Mesenchymal stem cell (in vitro differentiated cells and primary cell): ENCODE measurements at regions not wholly inside any gene's neighbourhood (a gene's known extent, or its start where the extent isn't known, plus 50 kb on each side); places are given as distances from the start of the nearest gene placed in this dataset.

Experiments used
- DNase-seq: peaks from one replicate; pipeline ENCODE4 v3.0.0-alpha.2; 2013
- H2AFZ ChIP-seq: one replicate; pipeline ENCODE4 v1.6.1; 2013; ENCODE audit warnings: low read depth, mild to moderate bottlenecking, control low read depth, inconsistent platforms, low read length, moderate library complexity
- H2AK5ac ChIP-seq: 2 replicates; pipeline ENCODE4 v1.6.1; 2013; ENCODE audit warnings: low read length, moderate library complexity, mild to moderate bottlenecking, inconsistent platforms; ENCODE audit not compliant: severe bottlenecking
- H2BK120ac ChIP-seq: one replicate; pipeline ENCODE4 v1.6.1; 2013; ENCODE audit warnings: low read depth, mild to moderate bottlenecking, inconsistent platforms, low read length, moderate library complexity
- H2BK12ac ChIP-seq, 2 experiments: one replicate each; pipeline ENCODE4 v1.6.1; 2013; ENCODE audit warnings: inconsistent platforms in 2 of 2, low read length in 2 of 2, mild to moderate bottlenecking in 2 of 2, moderate library complexity in 2 of 2, control low read depth in 1 of 2
- H2BK15ac ChIP-seq: one replicate; pipeline ENCODE4 v1.6.1; 2013; ENCODE audit warnings: mild to moderate bottlenecking, low read depth, inconsistent platforms; ENCODE audit not compliant: poor library complexity, severe bottlenecking
- H2BK5ac ChIP-seq: 2 replicates; pipeline ENCODE4 v1.6.1; 2013; ENCODE audit warnings: low read depth, mild to moderate bottlenecking, low read length, control low read depth, inconsistent platforms; ENCODE audit not compliant: poor library complexity, severe bottlenecking
- H3K14ac ChIP-seq, 2 experiments: one replicate each; pipeline ENCODE4 v1.6.1; 2013; ENCODE audit warnings: inconsistent platforms in 2 of 2, low read length in 2 of 2, control low read depth in 1 of 2, mild to moderate bottlenecking in 1 of 2, moderate library complexity in 1 of 2
- H3K18ac ChIP-seq, 2 experiments: one replicate each; pipeline ENCODE4 v1.6.1; 2013; ENCODE audit warnings: inconsistent platforms in 2 of 2, low read length in 2 of 2, control low read depth in 1 of 2, low read depth in 1 of 2, mild to moderate bottlenecking in 1 of 2
- H3K23ac ChIP-seq, 2 experiments: one replicate each; pipeline ENCODE4 v1.6.1; 2013; ENCODE audit warnings: inconsistent platforms in 2 of 2, low read length in 2 of 2, mild to moderate bottlenecking in 2 of 2, moderate library complexity in 2 of 2, control low read depth in 1 of 2
- H3K27ac ChIP-seq: 2 replicates; pipeline ENCODE4 v1.5.1; 2013; ENCODE audit warnings: mild to moderate bottlenecking, moderate library complexity, low read length, control low read depth, inconsistent platforms; ENCODE audit not compliant: poor library complexity, severe bottlenecking
- H3K27me3 ChIP-seq, 2 experiments: 2 replicates each; pipeline versions ENCODE4 v1.6.1 to v1.7.0; 2013; ENCODE audit warnings: low read length in 2 of 2, mild to moderate bottlenecking in 2 of 2, moderate library complexity in 2 of 2, control low read depth in 1 of 2, inconsistent platforms in 1 of 2; ENCODE audit not compliant: control insufficient read depth in 1 of 2, insufficient read depth in 1 of 2
- H3K36me3 ChIP-seq, 2 experiments: 2 replicates each; pipeline versions ENCODE4 v1.6.1 to v1.7.0; 2013; ENCODE audit warnings: low read length in 2 of 2, control low read depth in 1 of 2, inconsistent platforms in 1 of 2, low read depth in 1 of 2, mild to moderate bottlenecking in 1 of 2; ENCODE audit not compliant: insufficient read depth in 2 of 2, control insufficient read depth in 1 of 2
- H3K4ac ChIP-seq, 2 experiments: one replicate each; pipeline ENCODE4 v1.6.1; 2013; ENCODE audit warnings: inconsistent platforms in 2 of 2, low read length in 2 of 2, mild to moderate bottlenecking in 2 of 2, moderate library complexity in 2 of 2, control low read depth in 1 of 2, low read depth in 1 of 2
- H3K4me1 ChIP-seq: 2 replicates; pipeline ENCODE4 v1.6.1; 2013; ENCODE audit warnings: low read depth, low read length, control low read depth; ENCODE audit not compliant: control insufficient read depth, insufficient read depth
- H3K4me2 ChIP-seq: 2 replicates; pipeline ENCODE4 v1.6.1; 2013; ENCODE audit warnings: low read length, mild to moderate bottlenecking, inconsistent platforms; ENCODE audit not compliant: poor library complexity, severe bottlenecking
- H3K4me3 ChIP-seq, 2 experiments: 2 replicates each; pipeline versions ENCODE4 v1.5.1 to v1.7.0; 2013; ENCODE audit warnings: low read length in 2 of 2, mild to moderate bottlenecking in 2 of 2, control low read depth in 1 of 2, low read depth in 1 of 2; ENCODE audit not compliant: insufficient read depth in 1 of 2
- H3K79me1 ChIP-seq: replicated peaks from 2 replicates; pipeline ENCODE4 v1.6.1; 2013; ENCODE audit warnings: mild to moderate bottlenecking, control low read depth, low read length, inconsistent platforms; ENCODE audit not compliant: poor library complexity, severe bottlenecking
- H3K9ac ChIP-seq: 2 replicates; pipeline ENCODE4 v1.7.0; 2013; ENCODE audit warnings: mild to moderate bottlenecking, low read length, moderate library complexity
- H3K9me3 ChIP-seq: 2 replicates; pipeline ENCODE4 v1.7.0; 2013; ENCODE audit warnings: mild to moderate bottlenecking, low read length; ENCODE audit not compliant: control insufficient read depth
- H4K8ac ChIP-seq: one replicate; pipeline ENCODE4 v1.6.1; 2013; ENCODE audit warnings: inconsistent platforms, mild to moderate bottlenecking, low read length, moderate library complexity
- H4K91ac ChIP-seq: one replicate; pipeline ENCODE4 v1.6.1; 2013; ENCODE audit warnings: mild to moderate bottlenecking, low read length, inconsistent platforms
- WGBS: methylation state at CpG from one replicate; pipeline ENCODE4 v1.1.7; 2013; ENCODE audit warnings: mixed read lengths; 5-methylcytosine and 5-hydroxymethylcytosine counted together

- Histone ChIP-seq H3K4me3 (no peak overlapping the region), H3K4me1 (no peaks in the 10 kb centered on the region), H2BK12ac (peak overlapping the region in 1 of 2 experiments; percentile 39), H3K4me2 (no peak overlapping the region), H3K4ac (no peak overlapping the region), H3K27ac (no peak overlapping the region), H4K8ac (no peak overlapping the region), H2BK15ac (no peak overlapping the region), H2BK120ac (no peak overlapping the region), H3K27me3 (peaks cover 7 to 18% of the 10 kb centered on the region in 2 experiments), H3K36me3 (no peaks in the 10 kb centered on the region), H4K91ac (no peak overlapping the region), H3K79me1 (no peaks in the 10 kb centered on the region), H3K14ac (no peak overlapping the region), H2BK5ac (no peak overlapping the region), H3K23ac (no peak overlapping the region), H3K18ac (peak overlapping the region in 1 of 2 experiments; percentile 21), H3K9me3 (no peaks in the 10 kb centered on the region), H2AK5ac (no peak overlapping the region), H3K9ac (no peak overlapping the region), H2AFZ (no peak overlapping the region)
- 72% methylated on average over 6 of the region's 8 CpGs for WGBS
- DNase-seq: peak; percentile 14
Measured at GRCh38 chr7:25456467-25457171, 228.3 kb upstream of the NPVF start.

GRCh38 chr7:25459057-25459456 is 230.8 kb upstream of the NPVF start:
- H4K91ac ChIP-seq: no peak overlapping the region

GRCh38 chr7:25460433-25460832 is 232.1 kb upstream of the NPVF start:
- Histone ChIP-seq H3K36me3 (no peaks in the 10 kb centered on the region), H2AK5ac (no peak overlapping the region), H3K4ac (no peak overlapping the region), H3K18ac (no peak overlapping the region), H3K9me3 (no peaks in the 10 kb centered on the region), H2BK15ac (no peak overlapping the region), H2BK5ac (no peak overlapping the region), H4K91ac (no peak overlapping the region), H3K9ac (no peak overlapping the region), H4K8ac (no peak overlapping the region), H3K4me3 (no peak overlapping the region), H3K79me1 (no peaks in the 10 kb centered on the region), H3K4me2 (no peak overlapping the region), H3K27me3 (peaks cover 3 to 9% of the 10 kb centered on the region in 2 experiments), H3K4me1 (no peaks in the 10 kb centered on the region), H2BK12ac (no peak overlapping the region), H3K27ac (no peak overlapping the region), H2AFZ (no peak overlapping the region), H3K14ac (no peak overlapping the region), H2BK120ac (no peak overlapping the region), H3K23ac (no peak overlapping the region)
- DNase-seq: no peak
- 65% methylated on average over 5 of the region's 5 CpGs for WGBS

More at GRCh38 chr7:25459057-25459456, 230.8 kb upstream of the NPVF start:
- Histone ChIP-seq H2AFZ (no peak overlapping the region), H3K36me3 (no peaks in the 10 kb centered on the region), H3K18ac (no peak overlapping the region), H4K8ac (no peak overlapping the region), H3K4me1 (no peaks in the 10 kb centered on the region), H3K9ac (no peak overlapping the region), H3K9me3 (no peaks in the 10 kb centered on the region), H3K27me3 (peaks cover 7 to 13% of the 10 kb centered on the region in 2 experiments), H2AK5ac (no peak overlapping the region), H3K4ac (no peak overlapping the region), H2BK5ac (no peak overlapping the region), H2BK12ac (no peak overlapping the region), H3K27ac (no peak overlapping the region), H3K4me2 (no peak overlapping the region), H3K14ac (no peak overlapping the region), H2BK15ac (no peak overlapping the region), H3K4me3 (no peak overlapping the region), H3K79me1 (no peaks in the 10 kb centered on the region), H3K23ac (no peak overlapping the region), H2BK120ac (no peak overlapping the region)
- DNase-seq: no peak

GRCh38 chr7:25469669-25470068 is 241.4 kb upstream of the NPVF start:
- H2BK120ac ChIP-seq: no peak overlapping the region
- H4K91ac ChIP-seq: no peak overlapping the region
- no peak overlapping the region for H4K8ac ChIP-seq
- no peaks in the 10 kb centered on the region for H3K36me3 ChIP-seq
- H3K14ac ChIP-seq: no peak overlapping the region
- H2BK15ac ChIP-seq: no peak overlapping the region
- WGBS: 82% methylated on average over 6 of the region's 6 CpGs
- H2BK12ac ChIP-seq: no peak overlapping the region
- no peak overlapping the region for H3K23ac ChIP-seq
- H3K27ac ChIP-seq: no peak overlapping the region
- H3K4me1 ChIP-seq: no peaks in the 10 kb centered on the region
- no peak for DNase-seq
- no peak overlapping the region for H3K4ac ChIP-seq
- no peak overlapping the region for H2AK5ac ChIP-seq
- H3K9ac ChIP-seq: no peak overlapping the region
- no peak overlapping the region for H2AFZ ChIP-seq
- no peaks in the 10 kb centered on the region for H3K79me1 ChIP-seq
- H3K27me3 ChIP-seq: peaks cover 7 to 14% of the 10 kb centered on the region in 2 experiments
- H3K9me3 ChIP-seq: no peaks in the 10 kb centered on the region
- H3K4me3 ChIP-seq: no peak overlapping the region
- H3K4me2 ChIP-seq: no peak overlapping the region
- H3K18ac ChIP-seq: no peak overlapping the region
- H2BK5ac ChIP-seq: no peak overlapping the region
